ENCODE measurements at regions not wholly inside any gene's neighbourhood (a gene's known extent, or its start where the extent isn't known, plus 50 kb on each side); places are given as distances from the start of the nearest gene placed in this dataset.

DNA sequence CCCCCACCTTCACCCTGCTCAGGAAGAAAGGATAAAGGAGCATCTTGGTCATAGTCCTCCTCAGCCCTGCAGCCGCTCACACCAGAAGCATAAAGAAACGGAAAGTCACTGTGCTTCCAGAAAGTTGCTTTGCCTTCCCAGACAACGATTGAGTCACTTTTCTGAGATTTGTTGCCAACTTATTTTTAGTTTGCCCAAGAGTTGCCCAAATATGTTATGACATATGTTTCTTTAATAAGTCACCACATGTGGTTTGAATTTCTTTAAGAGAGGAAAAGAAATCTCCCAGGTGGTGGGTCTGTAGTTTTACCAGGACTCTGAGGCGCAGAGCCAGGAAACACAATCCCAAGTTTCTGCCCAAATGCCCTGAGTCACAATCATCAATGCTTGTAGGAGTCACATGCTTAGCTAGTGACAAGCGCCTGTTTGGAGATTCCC lies 63.4 kb upstream of the LRCH1 start:
- no peaks in the 10 kb centered on the region for H3K36me3 ChIP-seq (ENCODE audit: control insufficient read depth in 1 of 2, insufficient read depth in 2 of 2, low read length in 2 of 2)
- no peak overlapping the region for H2BK12ac ChIP-seq (ENCODE audit: low read length)
- peaks cover 2% of the 10 kb centered on the region for H3K9me3 ChIP-seq (ENCODE audit: insufficient read depth, low read depth, low read length)
- no peak overlapping the region for H2AK5ac ChIP-seq (ENCODE audit: low read length)
- H3K18ac ChIP-seq (ENCODE audit: low read length): no peak overlapping the region
- H3K79me1 ChIP-seq (ENCODE audit: low read length): no peaks in the 10 kb centered on the region
- no peak overlapping the region for H4K8ac ChIP-seq (ENCODE audit: low read depth, low read length)
- H3K23ac ChIP-seq (ENCODE audit: low read length): no peak overlapping the region
- WGBS (ENCODE audit: extremely low coverage, insufficient coverage, insufficient read length): no CpG with 5 or more reads among the region's 5 CpGs
- H3K4me1 ChIP-seq (ENCODE audit: control insufficient read depth in 1 of 2, insufficient read depth in 2 of 2, low read length in 2 of 2): no peaks in the 10 kb centered on the region
- no peak for DNase-seq
- no peak overlapping the region for H3K14ac ChIP-seq (ENCODE audit: low read length)
- no peak overlapping the region for H3K9ac ChIP-seq (ENCODE audit: low read length)
- no peak overlapping the region for H2BK120ac ChIP-seq (ENCODE audit: insufficient read depth, low read length, poor library complexity)
- no peak overlapping the region for H4K12ac ChIP-seq (ENCODE audit: low read depth, low read length)
- no peak overlapping the region for H2BK5ac ChIP-seq (ENCODE audit: low read depth, low read length, poor library complexity)
- no peak overlapping the region for H3K4ac ChIP-seq (ENCODE audit: low read depth, low read length)
- H3K79me2 ChIP-seq (ENCODE audit: control insufficient read depth, insufficient read depth, low read length, poor library complexity): no peaks in the 10 kb centered on the region
- no peaks in the 10 kb centered on the region for H3K27me3 ChIP-seq (ENCODE audit: insufficient read depth, low read length)
- no peak overlapping the region for H3K4me3 ChIP-seq (ENCODE audit: low read depth, low read length)
- H2AFZ ChIP-seq (ENCODE audit: insufficient read depth, low read length, poor library complexity): no peak overlapping the region
- no peak overlapping the region for H4K91ac ChIP-seq (ENCODE audit: low read depth, low read length)
- H3K4me2 ChIP-seq (ENCODE audit: low read length): no peak overlapping the region
- H3K27ac ChIP-seq (ENCODE audit: low read depth, low read length): no peak overlapping the region

DNA sequence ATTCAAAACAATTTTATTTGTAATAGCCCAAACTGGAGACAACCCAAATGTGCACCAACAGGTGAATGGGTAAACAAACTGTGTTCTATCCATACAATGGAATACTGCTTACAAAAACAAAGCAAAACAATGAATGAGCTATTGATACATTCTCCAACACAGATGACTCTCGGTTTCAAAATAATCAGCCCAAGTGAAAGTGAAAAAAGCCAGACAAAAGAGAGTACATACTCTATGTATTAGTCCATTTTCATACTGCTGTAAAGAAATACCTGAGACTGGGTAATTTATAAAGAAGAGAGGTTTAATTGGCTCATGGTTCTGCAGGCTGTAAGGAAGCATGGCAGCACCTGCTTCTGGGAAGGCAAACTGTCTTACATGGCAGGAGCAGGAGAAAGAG lies 65.2 kb upstream of the LRCH1 start:
- H2AFZ ChIP-seq (ENCODE audit: insufficient read depth, low read length, poor library complexity): no peak overlapping the region
- H2BK5ac ChIP-seq (ENCODE audit: low read depth, low read length, poor library complexity): no peak overlapping the region
- H3K27me3 ChIP-seq (ENCODE audit: insufficient read depth, low read length): no peaks in the 10 kb centered on the region
- WGBS (ENCODE audit: extremely low coverage, insufficient coverage, insufficient read length): no CpG with 5 or more reads among the region's 1 CpG
- no peak overlapping the region for H3K4me3 ChIP-seq (ENCODE audit: low read depth, low read length)
- H3K18ac ChIP-seq (ENCODE audit: low read length): no peak overlapping the region
- no peaks in the 10 kb centered on the region for H3K79me1 ChIP-seq (ENCODE audit: low read length)
- H4K12ac ChIP-seq (ENCODE audit: low read depth, low read length): no peak overlapping the region
- peaks cover 2% of the 10 kb centered on the region for H3K9me3 ChIP-seq (ENCODE audit: insufficient read depth, low read depth, low read length)
- DNase-seq: no peak
- no peak overlapping the region for H2BK12ac ChIP-seq (ENCODE audit: low read length)
- H2BK120ac ChIP-seq (ENCODE audit: insufficient read depth, low read length, poor library complexity): no peak overlapping the region
- no peaks in the 10 kb centered on the region for H3K4me1 ChIP-seq (ENCODE audit: control insufficient read depth in 1 of 2, insufficient read depth in 2 of 2, low read length in 2 of 2)
- no peak overlapping the region for H3K4me2 ChIP-seq (ENCODE audit: low read length)
- no peaks in the 10 kb centered on the region for H3K36me3 ChIP-seq (ENCODE audit: control insufficient read depth in 1 of 2, insufficient read depth in 2 of 2, low read length in 2 of 2)
- no peak overlapping the region for H3K9ac ChIP-seq (ENCODE audit: low read length)
- no peak overlapping the region for H3K27ac ChIP-seq (ENCODE audit: low read depth, low read length)
- H3K23ac ChIP-seq (ENCODE audit: low read length): no peak overlapping the region
- H3K4ac ChIP-seq (ENCODE audit: low read depth, low read length): no peak overlapping the region
- H3K14ac ChIP-seq (ENCODE audit: low read length): no peak overlapping the region
- no peaks in the 10 kb centered on the region for H3K79me2 ChIP-seq (ENCODE audit: control insufficient read depth, insufficient read depth, low read length, poor library complexity)
- H4K8ac ChIP-seq (ENCODE audit: low read depth, low read length): no peak overlapping the region
- peak overlapping the region; percentile 19 for H2AK5ac ChIP-seq (ENCODE audit: low read length)
- H4K91ac ChIP-seq (ENCODE audit: low read depth, low read length): no peak overlapping the region

DNA sequence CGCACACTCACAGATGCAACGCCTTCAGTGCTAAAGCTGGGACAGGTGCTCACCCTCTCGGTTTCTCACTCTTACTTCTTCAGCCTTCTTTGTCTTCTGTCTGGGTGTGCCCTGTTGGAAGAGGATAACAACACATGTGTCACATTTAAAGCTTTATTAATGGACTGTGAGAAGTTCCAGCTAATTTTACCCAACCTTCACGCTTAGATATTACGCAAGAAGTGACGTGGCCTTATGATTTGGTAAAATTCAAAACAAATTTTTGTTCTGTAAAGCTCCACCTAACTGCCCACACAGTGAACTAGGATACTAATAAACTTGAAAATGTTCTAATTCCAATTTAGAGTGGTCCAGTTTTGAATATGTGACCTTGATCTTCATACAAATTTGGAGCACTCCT lies 66.7 kb upstream of the LRCH1 start:
- H4K8ac ChIP-seq (ENCODE audit: low read depth, low read length): no peak overlapping the region
- H3K23ac ChIP-seq (ENCODE audit: low read length): no peak overlapping the region
- H3K36me3 ChIP-seq (ENCODE audit: control insufficient read depth in 1 of 2, insufficient read depth in 2 of 2, low read length in 2 of 2): no peaks in the 10 kb centered on the region
- H3K27ac ChIP-seq (ENCODE audit: low read depth, low read length): no peak overlapping the region
- no peaks in the 10 kb centered on the region for H3K79me2 ChIP-seq (ENCODE audit: control insufficient read depth, insufficient read depth, low read length, poor library complexity)
- peaks cover under 1% of the 10 kb centered on the region for H3K79me1 ChIP-seq (ENCODE audit: low read length)
- no peak overlapping the region for H2BK12ac ChIP-seq (ENCODE audit: low read length)
- H4K91ac ChIP-seq (ENCODE audit: low read depth, low read length): no peak overlapping the region
- no peak overlapping the region for H3K4me3 ChIP-seq (ENCODE audit: low read depth, low read length)
- no peaks in the 10 kb centered on the region for H3K27me3 ChIP-seq (ENCODE audit: insufficient read depth, low read length)
- H4K12ac ChIP-seq (ENCODE audit: low read depth, low read length): no peak overlapping the region
- WGBS (ENCODE audit: extremely low coverage, insufficient coverage, insufficient read length): no CpG with 5 or more reads among the region's 6 CpGs
- no peak overlapping the region for H3K4ac ChIP-seq (ENCODE audit: low read depth, low read length)
- peaks cover 2% of the 10 kb centered on the region for H3K9me3 ChIP-seq (ENCODE audit: insufficient read depth, low read depth, low read length)
- H2AFZ ChIP-seq (ENCODE audit: insufficient read depth, low read length, poor library complexity): no peak overlapping the region
- H3K18ac ChIP-seq (ENCODE audit: low read length): no peak overlapping the region
- H3K4me2 ChIP-seq (ENCODE audit: low read length): no peak overlapping the region
- no peak for DNase-seq
- no peak overlapping the region for H3K14ac ChIP-seq (ENCODE audit: low read length)
- H3K4me1 ChIP-seq (ENCODE audit: control insufficient read depth in 1 of 2, insufficient read depth in 2 of 2, low read length in 2 of 2): peaks cover 0 to 2% of the 10 kb centered on the region in 2 experiments
- H2AK5ac ChIP-seq (ENCODE audit: low read length): no peak overlapping the region
- no peak overlapping the region for H2BK120ac ChIP-seq (ENCODE audit: insufficient read depth, low read length, poor library complexity)
- H3K9ac ChIP-seq (ENCODE audit: low read length): no peak overlapping the region
- no peak overlapping the region for H2BK5ac ChIP-seq (ENCODE audit: low read depth, low read length, poor library complexity)

DNA sequence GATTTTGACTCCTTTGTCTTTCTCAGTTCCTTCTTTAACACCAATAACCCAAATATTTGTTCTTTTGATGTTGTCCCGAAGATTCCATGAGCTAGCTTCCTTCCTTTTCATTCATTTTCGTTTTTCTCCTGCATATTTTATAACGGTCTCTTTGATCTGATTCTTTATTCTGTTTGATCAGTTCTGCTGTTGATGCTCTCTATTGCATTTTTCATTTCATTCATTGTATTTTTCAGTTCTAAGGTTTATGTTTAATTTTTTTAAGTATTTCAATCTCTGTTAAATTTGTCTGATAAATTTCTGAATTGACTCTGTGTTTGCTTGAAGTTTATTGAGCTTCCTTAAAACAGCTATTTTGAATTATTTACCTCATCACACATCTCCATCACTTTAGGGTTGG lies 68.4 kb upstream of the LRCH1 start:
- Histone ChIP-seq H4K91ac (ENCODE audit: low read depth, low read length) (no peak overlapping the region), H3K27me3 (ENCODE audit: insufficient read depth, low read length) (no peaks in the 10 kb centered on the region), H3K23ac (ENCODE audit: low read length) (no peak overlapping the region), H3K79me1 (ENCODE audit: low read length) (peaks cover 10% of the 10 kb centered on the region), H3K4me1 (ENCODE audit: control insufficient read depth in 1 of 2, insufficient read depth in 2 of 2, low read length in 2 of 2) (peaks cover 3 to 13% of the 10 kb centered on the region in 2 experiments), H2AFZ (ENCODE audit: insufficient read depth, low read length, poor library complexity) (no peak overlapping the region), H3K9me3 (ENCODE audit: insufficient read depth, low read depth, low read length) (peaks cover 2% of the 10 kb centered on the region), H2BK120ac (ENCODE audit: insufficient read depth, low read length, poor library complexity) (no peak overlapping the region), H3K4me3 (ENCODE audit: low read depth, low read length) (no peak overlapping the region), H3K4me2 (ENCODE audit: low read length) (no peak overlapping the region), H4K8ac (ENCODE audit: low read depth, low read length) (no peak overlapping the region), H3K14ac (ENCODE audit: low read length) (no peak overlapping the region), H2AK5ac (ENCODE audit: low read length) (no peak overlapping the region), H4K12ac (ENCODE audit: low read depth, low read length) (no peak overlapping the region), H3K18ac (ENCODE audit: low read length) (no peak overlapping the region), H2BK12ac (ENCODE audit: low read length) (no peak overlapping the region), H3K36me3 (ENCODE audit: control insufficient read depth in 1 of 2, insufficient read depth in 2 of 2, low read length in 2 of 2) (no peaks in the 10 kb centered on the region), H3K79me2 (ENCODE audit: control insufficient read depth, insufficient read depth, low read length, poor library complexity) (no peaks in the 10 kb centered on the region), H3K4ac (ENCODE audit: low read depth, low read length) (no peak overlapping the region), H3K27ac (ENCODE audit: low read depth, low read length) (no peak overlapping the region), H3K9ac (ENCODE audit: low read length) (no peak overlapping the region), H2BK5ac (ENCODE audit: low read depth, low read length, poor library complexity) (no peak overlapping the region)
- WGBS (ENCODE audit: extremely low coverage, insufficient coverage, insufficient read length): no CpG with 5 or more reads among the region's 3 CpGs
- no peak for DNase-seq

All from trophoblast cell (in vitro differentiated cells and primary cell).